Stimulated activated CD8-positive, alpha-beta memory T cell treated with anti-CD3 and anti-CD28 coated beads, Interleukin-2, amount 100 ng/mL, for 48 hours (primary cell): ENCODE measurements at regions not wholly inside any gene's neighbourhood (a gene's known extent, or its start where the extent isn't known, plus 50 kb on each side); places are given as distances from the start of the nearest gene placed in this dataset.
"Not testable (repeated sequence)": the region's sequence is repeated elsewhere in the genome, so short reads cannot be mapped to it uniquely, and the experiment has no call there.

Source experiments
- DNase-seq, 2 donors: peaks; one replicate each; pipeline ENCODE4 v3.0.0-alpha.2; 2020; ENCODE audit warnings: low read depth in 2 of 2

- DNase-seq = no peak
These were observed 254.6 kb downstream of the ANKRD60 start for GRCh38 chr20:57973886-57974285.

- not testable (repeated sequence) for DNase-seq
These were observed 256.9 kb downstream of the ANKRD60 start for GRCh38 chr20:57971583-57971982.

GRCh38 chr20:57970856-57971255 lies 257.6 kb downstream of the ANKRD60 start:
- DNase-seq = no peak

GRCh38 chr20:57970116-57970515 lies 258.3 kb downstream of the ANKRD60 start:
- DNase-seq = no peak

GRCh38 chr20:57968120-57968519 lies 258.3 kb upstream of the PMEPA1 start:
- no peak for DNase-seq

GRCh38 chr20:57967364-57967763 lies 257.5 kb upstream of the PMEPA1 start:
- no peak for DNase-seq

GRCh38 chr20:57966620-57967019 lies 256.8 kb upstream of the PMEPA1 start:
- DNase-seq = no peak

- no peak for DNase-seq
These were observed 255.6 kb upstream of the PMEPA1 start for GRCh38 chr20:57965441-57965840.

- DNase-seq = no peak
These were observed 254.4 kb upstream of the PMEPA1 start for GRCh38 chr20:57964011-57964862.

- no peak for DNase-seq
These were observed 251.2 kb upstream of the PMEPA1 start for GRCh38 chr20:57960803-57961575.

- no peak for DNase-seq
These were observed 249.8 kb upstream of the PMEPA1 start for GRCh38 chr20:57959589-57959988.

GRCh38 chr20:57959018-57959417 lies 249.2 kb upstream of the PMEPA1 start:
- DNase-seq = no peak

GRCh38 chr20:57958050-57958420 lies 248.2 kb upstream of the PMEPA1 start:
- no peak for DNase-seq

- no peak for DNase-seq
These were observed 247.7 kb upstream of the PMEPA1 start for GRCh38 chr20:57957411-57958049.

- no peak for DNase-seq
These were observed 243.8 kb upstream of the PMEPA1 start for GRCh38 chr20:57953638-57954037.

GRCh38 chr20:57952136-57952535 lies 242.3 kb upstream of the PMEPA1 start:
- no peak for DNase-seq

GRCh38 chr20:57951549-57951948 lies 241.7 kb upstream of the PMEPA1 start:
- DNase-seq = no peak

- no peak for DNase-seq
These were observed 241.1 kb upstream of the PMEPA1 start for GRCh38 chr20:57950764-57951485.

GRCh38 chr20:57948180-57948955 lies 238.6 kb upstream of the PMEPA1 start:
- DNase-seq = no peak

- DNase-seq = no peak
These were observed 237.8 kb upstream of the PMEPA1 start for GRCh38 chr20:57947421-57948179.
